ENCODE measurements at regions not wholly inside any gene's neighbourhood (a gene's known extent, or its start where the extent isn't known, plus 50 kb on each side); places are given as distances from the start of the nearest gene placed in this dataset.
A peak's percentile ranks its signal among the peaks of the same experiment; 100 is the strongest.

DNA sequence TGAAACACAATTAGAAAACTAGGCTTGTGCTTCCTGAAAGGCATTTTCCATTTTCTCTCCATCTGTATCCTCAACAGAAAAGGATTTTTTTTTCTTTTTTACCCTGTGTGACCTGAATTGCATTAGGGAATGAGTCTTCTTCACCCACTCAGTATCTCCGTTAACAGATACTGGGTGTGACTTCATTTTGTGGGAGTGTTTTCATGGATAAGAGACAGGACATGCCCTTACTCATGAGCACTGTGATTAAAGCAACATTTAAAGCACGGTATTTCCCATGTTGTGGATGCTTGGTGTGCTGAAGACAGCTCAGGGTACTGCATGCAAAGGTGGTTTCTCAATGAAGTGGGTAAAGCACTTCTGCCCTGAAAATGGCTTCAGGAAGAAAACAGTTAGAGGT, 1397.3 kb upstream of the TMEM132C start:
- Histone ChIP-seq H3K27me3 (replicated peaks; ENCODE audit: insufficient read depth) (peaks cover 2% of the 10 kb centered on the region), H3K4me1 (replicated peaks) (no peaks in the 10 kb centered on the region), H3K9me3 (no peaks in the 10 kb centered on the region), H3K27ac (no peak overlapping the region), H3K36me3 (no peaks in the 10 kb centered on the region), H3K4me3 (no peak overlapping the region)
- intact Hi-C loops (cut with DNase I), result loop anchor here (5.0 to 10.0 kb wide), 2 partner anchors 1535 to 1687 kb away; no protein-coding TSS in a partner anchor
- 69% methylated on average over 2 of the region's 2 CpGs for WGBS
- TF ChIP-seq POLR2A (IDR thresholded peaks at IDR 0.05), result no peak
- TF ChIP-seq POLR2AphosphoS5 (IDR thresholded peaks at IDR 0.05), result no peak
- TF ChIP-seq, protein P1, sequence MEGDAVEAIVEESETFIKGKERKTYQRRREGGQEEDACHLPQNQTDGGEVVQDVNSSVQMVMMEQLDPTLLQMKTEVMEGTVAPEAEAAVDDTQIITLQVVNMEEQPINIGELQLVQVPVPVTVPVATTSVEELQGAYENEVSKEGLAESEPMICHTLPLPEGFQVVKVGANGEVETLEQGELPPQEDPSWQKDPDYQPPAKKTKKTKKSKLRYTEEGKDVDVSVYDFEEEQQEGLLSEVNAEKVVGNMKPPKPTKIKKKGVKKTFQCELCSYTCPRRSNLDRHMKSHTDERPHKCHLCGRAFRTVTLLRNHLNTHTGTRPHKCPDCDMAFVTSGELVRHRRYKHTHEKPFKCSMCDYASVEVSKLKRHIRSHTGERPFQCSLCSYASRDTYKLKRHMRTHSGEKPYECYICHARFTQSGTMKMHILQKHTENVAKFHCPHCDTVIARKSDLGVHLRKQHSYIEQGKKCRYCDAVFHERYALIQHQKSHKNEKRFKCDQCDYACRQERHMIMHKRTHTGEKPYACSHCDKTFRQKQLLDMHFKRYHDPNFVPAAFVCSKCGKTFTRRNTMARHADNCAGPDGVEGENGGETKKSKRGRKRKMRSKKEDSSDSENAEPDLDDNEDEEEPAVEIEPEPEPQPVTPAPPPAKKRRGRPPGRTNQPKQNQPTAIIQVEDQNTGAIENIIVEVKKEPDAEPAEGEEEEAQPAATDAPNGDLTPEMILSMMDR (IDR thresholded peaks at IDR 0.05), result no peak
- no peak for DNase-seq (ENCODE audit: low spot score)

DNA sequence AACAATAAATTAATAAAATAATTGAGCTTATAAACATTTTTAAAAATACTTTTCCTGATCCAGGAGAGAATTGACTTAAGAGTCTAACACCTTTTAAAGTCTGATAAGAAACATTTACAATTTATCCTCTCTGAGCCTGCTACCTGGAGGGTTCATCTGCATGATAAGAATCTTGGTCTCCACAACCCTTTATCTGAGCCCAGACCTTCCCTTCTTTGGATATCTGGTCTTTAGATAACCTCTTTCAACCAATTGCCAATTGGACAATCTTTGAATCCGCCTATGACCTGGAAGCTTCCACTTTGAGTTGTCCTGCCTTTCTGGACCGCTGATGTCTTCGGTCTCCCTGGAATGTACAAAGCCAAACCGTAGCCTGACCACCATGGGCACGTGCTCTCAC, 1393.3 kb upstream of the TMEM132C start:
- H3K36me3 ChIP-seq, result no peaks in the 10 kb centered on the region
- no peak overlapping the region for H3K27ac ChIP-seq
- H3K4me1 ChIP-seq (replicated peaks), result no peaks in the 10 kb centered on the region
- intact Hi-C loops (cut with DNase I), result loop anchor here (5.0 to 10.0 kb wide), 2 partner anchors 1539 to 1691 kb away; no protein-coding TSS in a partner anchor
- no peak overlapping the region for H3K4me3 ChIP-seq
- H3K9me3 ChIP-seq, result no peaks in the 10 kb centered on the region
- no peak for DNase-seq (ENCODE audit: low spot score)
- no peak for TF ChIP-seq POLR2A (IDR thresholded peaks at IDR 0.05)
- TF ChIP-seq POLR2AphosphoS5 (IDR thresholded peaks at IDR 0.05), result no peak
- TF ChIP-seq, protein P1 (IDR thresholded peaks at IDR 0.05), result no peak
- peaks cover 2% of the 10 kb centered on the region for H3K27me3 ChIP-seq (replicated peaks; ENCODE audit: insufficient read depth)
- 88% methylated on average over 5 of the region's 5 CpGs for WGBS

DNA sequence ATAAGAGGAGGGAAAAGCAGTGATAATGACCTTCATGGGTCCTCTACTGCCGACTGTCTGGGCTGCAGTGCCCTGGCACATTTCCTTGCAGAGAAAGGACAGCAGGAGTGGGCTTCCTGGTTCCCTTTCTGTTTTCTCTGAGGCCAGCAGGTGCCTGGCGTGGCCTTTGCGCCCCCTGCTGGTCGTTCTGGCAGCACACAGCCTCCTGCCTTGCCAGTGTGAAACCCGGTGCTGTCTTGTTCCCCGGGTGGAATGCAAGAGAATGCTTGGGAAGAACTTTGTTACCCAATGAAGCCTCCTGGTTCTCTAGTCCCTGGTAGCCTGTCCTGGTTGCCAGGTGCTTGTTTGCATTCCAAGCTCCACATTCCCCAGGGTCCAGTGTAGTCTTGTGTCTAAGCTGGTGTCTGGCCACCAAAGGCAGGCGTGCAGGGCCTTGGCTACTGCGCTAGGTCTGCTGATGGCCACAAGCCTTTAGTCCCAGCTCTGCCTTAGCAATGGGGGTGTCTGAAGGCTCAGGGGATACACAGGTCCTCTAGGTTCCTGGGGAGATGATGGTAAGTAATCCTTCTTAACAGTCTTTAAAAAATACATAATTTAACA, 1392.4 kb upstream of the TMEM132C start:
- no peaks in the 10 kb centered on the region for H3K9me3 ChIP-seq
- intact Hi-C loops (cut with DNase I), result loop anchor here (5.0 to 10.0 kb wide), 2 partner anchors 1540 to 1692 kb away; no protein-coding TSS in a partner anchor
- no peak overlapping the region for H3K4me3 ChIP-seq
- TF ChIP-seq, protein P1 (IDR thresholded peaks at IDR 0.05), result peak; percentile 23 to 65 (median 52)
- TF ChIP-seq POLR2A (IDR thresholded peaks at IDR 0.05), result no peak
- no peak for TF ChIP-seq POLR2AphosphoS5 (IDR thresholded peaks at IDR 0.05)
- no peaks in the 10 kb centered on the region for H3K36me3 ChIP-seq
- DNase-seq (ENCODE audit: low spot score), result no peak
- no peaks in the 10 kb centered on the region for H3K4me1 ChIP-seq (replicated peaks)
- 33% methylated on average over 8 of the region's 8 CpGs for WGBS
- H3K27ac ChIP-seq, result no peak overlapping the region
- H3K27me3 ChIP-seq (replicated peaks; ENCODE audit: insufficient read depth), result peaks cover 2% of the 10 kb centered on the region

DNA sequence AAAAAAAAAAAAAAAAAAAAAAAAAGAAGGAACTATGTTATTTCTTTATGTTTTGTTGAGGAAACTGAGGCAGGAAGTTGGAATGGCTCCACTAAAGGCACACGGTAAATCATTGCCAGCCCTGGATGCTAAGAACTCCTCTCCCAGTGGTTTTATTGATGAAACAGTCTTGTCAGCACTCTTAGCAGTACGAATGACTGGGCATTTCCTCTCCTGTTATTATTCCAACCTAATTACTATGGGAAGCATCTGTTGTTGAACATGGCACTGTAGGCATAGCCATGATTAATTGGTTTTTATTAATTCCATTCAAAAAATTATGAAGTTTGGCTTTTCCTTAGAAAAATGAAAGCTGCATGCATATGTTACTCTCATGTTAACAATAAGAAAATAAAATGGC, 1387.1 kb upstream of the TMEM132C start:
- 68% methylated on average over 2 of the region's 2 CpGs for WGBS
- TF ChIP-seq POLR2A (IDR thresholded peaks at IDR 0.05), result no peak
- TF ChIP-seq POLR2AphosphoS5 (IDR thresholded peaks at IDR 0.05), result no peak
- TF ChIP-seq, protein P1 (IDR thresholded peaks at IDR 0.05), result no peak
- H3K9me3 ChIP-seq, result no peaks in the 10 kb centered on the region
- H3K4me1 ChIP-seq (replicated peaks), result no peaks in the 10 kb centered on the region
- H3K36me3 ChIP-seq, result no peaks in the 10 kb centered on the region
- no peak for DNase-seq (ENCODE audit: low spot score)
- intact Hi-C loops (cut with DNase I), result loop anchor here (10.0 kb wide), 1 partner anchor 1545 kb away; no protein-coding TSS in a partner anchor
- H3K4me3 ChIP-seq, result no peak overlapping the region
- H3K27me3 ChIP-seq (replicated peaks; ENCODE audit: insufficient read depth), result no peaks in the 10 kb centered on the region
- no peak overlapping the region for H3K27ac ChIP-seq

DNA sequence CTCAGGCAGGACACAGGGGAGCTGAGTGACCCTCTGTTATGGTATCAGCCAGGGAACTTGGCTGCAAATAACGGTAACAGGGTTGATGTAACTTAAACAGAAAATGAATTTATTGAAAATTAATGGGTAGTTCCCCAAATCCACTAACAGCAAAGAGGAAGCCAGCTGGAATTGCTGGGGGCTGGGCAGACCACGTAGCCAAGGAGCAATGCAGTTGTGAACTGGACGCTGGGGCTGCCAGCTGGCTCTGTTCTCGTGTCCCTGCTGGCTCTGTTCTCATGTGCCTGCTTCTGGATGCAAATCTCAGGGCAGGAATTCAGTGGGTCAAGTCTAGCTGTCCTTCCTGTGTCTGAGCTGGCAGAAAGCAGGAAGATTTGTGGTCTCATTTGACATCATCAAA, 1383.3 kb upstream of the TMEM132C start:
- no peak for DNase-seq (ENCODE audit: low spot score)
- WGBS, result 7% methylated on average over 4 of the region's 4 CpGs

More for the DNA sequence above, 1383.3 kb upstream of the TMEM132C start:
- Histone ChIP-seq H3K27ac (no peak overlapping the region), H3K27me3 (replicated peaks; ENCODE audit: insufficient read depth) (no peaks in the 10 kb centered on the region), H3K36me3 (no peaks in the 10 kb centered on the region), H3K9me3 (no peaks in the 10 kb centered on the region), H3K4me1 (replicated peaks) (no peaks in the 10 kb centered on the region), H3K4me3 (no peak overlapping the region)
- TF ChIP-seq POLR2AphosphoS5 (IDR thresholded peaks at IDR 0.05) (no peak), POLR2A (IDR thresholded peaks at IDR 0.05) (no peak)
- TF ChIP-seq, protein P1 (IDR thresholded peaks at IDR 0.05), result no peak
- intact Hi-C loops (cut with DNase I), result no loop called here

All from prostate gland (tissue), 2 donors.